Sigmoid colon (tissue), 4 donors: ENCODE measurements at regions not wholly inside any gene's neighbourhood (a gene's known extent, or its start where the extent isn't known, plus 50 kb on each side); places are given as distances from the start of the nearest gene placed in this dataset.

Experiments
- CTCF ChIP-seq, 4 experiments: fragments of 450-650 bp in 3 of 4; fragments of 200-600 bp in 1 of 4; IDR thresholded peaks; one replicate each; pipeline ENCODE4 v1.5.1; 2016 to 2019; ENCODE audit warnings: antibody characterized with exemption in 4 of 4, mild to moderate bottlenecking in 3 of 4, moderate library complexity in 2 of 4
- EP300 ChIP-seq, 4 donors: sonication (generic); formaldehyde crosslinking; IDR thresholded peaks; one replicate each; pipeline ENCODE4 v1.6.1; 2017; ENCODE audit warnings: antibody characterized with exemption in 4 of 4
- POLR2A ChIP-seq, 2 donors: fragments of 450-650 bp; IDR thresholded peaks; one replicate each; pipeline ENCODE4 v1.6.1; 2016; ENCODE audit warnings: antibody characterized with exemption in 2 of 2, mild to moderate bottlenecking in 2 of 2, moderate library complexity in 2 of 2

- TF ChIP-seq CTCF (IDR thresholded peaks at IDR 0.05) (no peak), EP300 (IDR thresholded peaks at IDR 0.05) (no peak), POLR2A (IDR thresholded peaks at IDR 0.05) (no peak)
Observed at GRCh38 chr2:83378921-83379320, 1080.2 kb downstream of the SUCLG1 start.
